HEK293T (cell line): ENCODE measurements at regions not wholly inside any gene's neighbourhood (a gene's known extent, or its start where the extent isn't known, plus 50 kb on each side); places are given as distances from the start of the nearest gene placed in this dataset.

ENCODE experiments used
- BHLHE40 ChIP-seq: fragments of 450-650 bp; IDR thresholded peaks from 2 replicates; pipeline ENCODE4 v1.6.1; 2016; ENCODE audit warnings: mild to moderate bottlenecking, moderate library complexity, borderline replicate concordance
- CTBP1 ChIP-seq: fragments of 450-650 bp; IDR thresholded peaks from 2 replicates; pipeline ENCODE4 v1.6.1; 2016; ENCODE audit warnings: borderline replicate concordance
- FOXA1 ChIP-seq: fragments of 450-650 bp; IDR thresholded peaks from 2 replicates; pipeline ENCODE4 v1.6.1; 2016; ENCODE audit warnings: mild to moderate bottlenecking
- FOXM1 ChIP-seq: fragments of 450-650 bp; IDR thresholded peaks from 2 replicates; pipeline ENCODE4 v1.6.1; 2017; ENCODE audit warnings: mild to moderate bottlenecking, borderline replicate concordance
- HDGF ChIP-seq: fragments of 450-650 bp; IDR thresholded peaks from 2 replicates; pipeline ENCODE4 v1.6.1; 2017; ENCODE audit warnings: antibody characterized with exemption, borderline replicate concordance
- L3MBTL2 ChIP-seq: fragments of 450-650 bp; conservative IDR thresholded peaks from 2 replicates; pipeline ENCODE4 v1.6.1; 2016; ENCODE audit warnings: mild to moderate bottlenecking
- NFRKB ChIP-seq: fragments of 450-650 bp; IDR thresholded peaks from 2 replicates; pipeline ENCODE4 v1.6.1; 2016; ENCODE audit warnings: mild to moderate bottlenecking, moderate library complexity
- SP1 ChIP-seq: fragments of 450-650 bp; IDR thresholded peaks from 2 replicates; pipeline ENCODE4 v1.6.1; 2017
- SUZ12 ChIP-seq: fragments of 450-650 bp; IDR thresholded peaks from 2 replicates; pipeline ENCODE4 v1.6.1; 2016; ENCODE audit warnings: mild to moderate bottlenecking
- TARDBP ChIP-seq: fragments of 450-650 bp; IDR thresholded peaks from 2 replicates; pipeline ENCODE4 v1.6.1; 2016
- ZNF384 ChIP-seq: fragments of 450-650 bp; IDR thresholded peaks from 2 replicates; pipeline ENCODE4 v1.6.1; 2016

DNA sequence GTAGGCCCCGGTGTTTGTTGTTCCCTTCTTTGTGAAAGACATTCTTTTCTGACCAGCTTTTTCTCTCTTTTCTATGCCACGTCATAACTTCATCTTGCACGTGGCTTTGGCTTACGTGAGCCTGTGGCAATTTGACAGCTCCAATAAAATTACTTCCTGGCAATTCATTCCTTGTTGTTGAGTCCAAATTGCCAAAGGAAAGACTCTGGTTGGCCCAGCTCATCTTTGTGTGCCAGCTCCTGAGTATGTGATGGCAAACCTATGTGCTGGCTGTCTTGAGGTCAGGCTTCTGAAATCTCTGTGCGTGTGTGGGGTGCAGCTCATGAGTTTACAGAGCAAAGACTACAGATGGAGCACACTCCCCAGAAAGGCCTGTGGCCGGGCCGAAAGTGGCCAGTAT lies 272.5 kb upstream of the SGK1 start:
- no peak for TF ChIP-seq CTBP1
- no peak for TF ChIP-seq TARDBP
- no peak for TF ChIP-seq FOXA1
- no peak for TF ChIP-seq SUZ12
- TF ChIP-seq L3MBTL2 = no peak
- TF ChIP-seq HDGF = no peak
- TF ChIP-seq NFRKB = no peak
- no peak for TF ChIP-seq BHLHE40
- no peak for TF ChIP-seq SP1
- no peak for TF ChIP-seq FOXM1
- no peak for TF ChIP-seq ZNF384
